GM12865 (cell line): ENCODE measurements at regions not wholly inside any gene's neighbourhood (a gene's known extent, or its start where the extent isn't known, plus 50 kb on each side); places are given as distances from the start of the nearest gene placed in this dataset.

Experiments
- DNase-seq: peaks from one replicate; pipeline ENCODE4 v3.0.0; 2010; ENCODE audit warnings: low read depth
- H3K4me3 ChIP-seq: 2 replicates; pipeline ENCODE4 v1.5.1; 2011; ENCODE audit warnings: mild to moderate bottlenecking, low read depth, low read length, control low read depth
- CTCF ChIP-seq: IDR thresholded peaks from 2 replicates; pipeline ENCODE4 v1.5.1; 2011; ENCODE audit warnings: low read length, control low read depth, low read depth, inconsistent platforms; ENCODE audit not compliant: insufficient read depth; ENCODE audit errors: missing control alignments

DNA sequence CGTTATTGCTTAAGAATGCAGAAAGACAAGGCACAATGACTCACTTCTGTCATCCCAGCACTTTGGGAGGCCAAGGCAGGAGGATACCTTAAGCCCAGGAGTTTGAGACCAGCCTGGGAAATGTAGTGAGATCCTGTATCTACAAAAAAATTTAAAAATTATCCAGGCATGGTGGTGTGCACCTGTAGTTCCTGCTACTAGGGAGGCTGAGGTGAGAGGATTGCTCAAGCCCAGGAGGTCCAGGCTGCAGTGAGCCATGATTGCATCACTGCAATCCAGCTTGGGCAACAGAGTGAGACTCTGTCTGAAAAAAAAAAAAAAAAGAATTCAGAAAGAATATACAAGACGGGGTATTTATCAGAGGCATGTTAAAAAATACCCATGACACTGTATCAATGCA is 182.0 kb upstream of the SPOPL start:
- DNase-seq = no peak
- TF ChIP-seq CTCF = no peak
- no peak overlapping the region for H3K4me3 ChIP-seq

- no peak for TF ChIP-seq CTCF
- H3K4me3 ChIP-seq = no peak overlapping the region
- DNase-seq = no peak
Observed at GRCh38 chr2:138321458-138321857, 180.1 kb upstream of the SPOPL start.

DNA sequence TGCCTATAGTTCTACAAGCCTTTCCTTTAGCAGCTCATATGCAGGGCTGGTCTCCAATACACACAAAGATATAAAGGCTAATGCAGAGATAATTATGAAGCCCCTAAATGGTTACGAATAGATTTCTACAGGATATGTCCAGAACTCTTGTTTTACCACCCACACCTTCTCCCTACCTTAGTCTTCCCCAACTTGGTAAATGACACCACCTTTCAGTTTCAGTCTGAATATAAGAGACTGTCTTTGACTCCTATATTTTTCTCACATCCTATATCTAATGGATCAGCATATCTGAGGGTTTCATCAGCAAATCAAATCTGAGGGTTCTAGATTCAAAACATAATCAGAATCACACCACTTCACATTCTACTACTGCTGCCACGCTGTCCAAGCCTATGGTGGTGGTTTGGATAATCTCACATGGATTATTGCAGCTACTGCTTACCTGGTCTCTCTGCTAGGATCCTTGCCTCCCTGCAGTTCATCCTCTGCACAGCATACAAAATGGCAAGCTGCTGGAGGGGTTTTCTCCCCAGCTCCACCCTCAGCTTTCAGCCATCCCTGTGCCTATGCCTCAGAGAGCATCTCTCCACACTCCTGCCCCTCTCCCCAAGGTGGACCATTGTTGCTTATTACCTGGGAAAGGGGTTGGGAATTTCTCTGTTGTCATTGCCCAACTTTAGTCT is 178.0 kb upstream of the SPOPL start:
- TF ChIP-seq CTCF = no peak
- no peak for DNase-seq
- H3K4me3 ChIP-seq = no peak overlapping the region

GRCh38 chr2:138324068-138324771 is 177.3 kb upstream of the SPOPL start:
- no peak for DNase-seq
- H3K4me3 ChIP-seq = no peak overlapping the region
- TF ChIP-seq CTCF = no peak

- H3K4me3 ChIP-seq = no peak overlapping the region
Observed at GRCh38 chr2:138327967-138328366, 173.6 kb upstream of the SPOPL start.

DNA sequence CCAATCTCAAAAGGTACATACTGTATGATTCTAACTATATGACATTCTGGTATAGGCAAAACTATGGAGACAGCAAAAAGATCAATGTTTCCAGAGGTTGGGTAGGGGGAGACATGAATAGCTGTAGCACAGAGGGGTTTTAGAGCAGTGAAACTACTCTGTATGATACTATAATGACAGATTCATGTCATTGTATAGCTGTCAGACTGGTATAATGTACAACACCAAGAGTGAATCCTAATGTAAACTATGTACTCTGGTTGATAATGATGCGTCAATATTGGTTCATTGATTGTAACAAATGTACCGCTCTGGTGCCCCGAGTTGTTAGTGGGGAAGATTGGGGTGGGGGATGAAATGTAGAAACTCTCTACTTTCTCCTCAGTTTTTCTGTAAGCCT is 172.4 kb upstream of the SPOPL start:
- no peak for DNase-seq
- TF ChIP-seq CTCF = no peak

More at GRCh38 chr2:138327967-138328366, 173.6 kb upstream of the SPOPL start:
- DNase-seq = no peak
- TF ChIP-seq CTCF = no peak

More for the DNA sequence above, 172.4 kb upstream of the SPOPL start:
- no peak overlapping the region for H3K4me3 ChIP-seq
